GM20431 (cell line): ENCODE measurements at regions not wholly inside any gene's neighbourhood (a gene's known extent, or its start where the extent isn't known, plus 50 kb on each side); places are given as distances from the start of the nearest gene placed in this dataset.

Experiments
- in situ Hi-C: fragments of 300-500 bp; cut with MseI, MboI; formaldehyde crosslinking; loops from one replicate; pipeline ENCODE4 v1.15.0; 2020; ENCODE audit warnings: low sequenced_read_pairs; ENCODE audit not compliant: unreplicated experiment

DNA sequence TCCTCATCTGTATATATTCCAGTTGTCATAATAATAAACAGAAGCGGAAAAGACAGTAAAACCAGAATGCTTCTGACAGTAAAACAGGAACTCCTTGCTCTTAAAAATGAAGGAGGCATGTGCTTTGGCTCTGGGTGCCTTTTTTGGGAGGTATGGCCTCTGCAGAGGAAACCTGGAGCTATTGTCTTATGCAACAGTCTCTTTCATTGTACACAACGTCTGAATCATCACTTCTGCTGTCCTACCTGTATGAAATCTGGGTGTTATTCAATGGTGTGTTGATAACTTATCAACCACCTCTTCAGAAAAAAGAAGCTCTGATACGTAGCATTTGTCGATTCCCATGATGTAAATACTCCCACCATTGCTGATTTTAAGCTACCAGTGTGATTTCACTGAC, 64.8 kb downstream of the CDCA7 start:
- in situ Hi-C loops, result loop anchor here (25.0 kb wide), 1 partner anchor 918 kb away; the partner anchor contains the start of gene SP9

DNA sequence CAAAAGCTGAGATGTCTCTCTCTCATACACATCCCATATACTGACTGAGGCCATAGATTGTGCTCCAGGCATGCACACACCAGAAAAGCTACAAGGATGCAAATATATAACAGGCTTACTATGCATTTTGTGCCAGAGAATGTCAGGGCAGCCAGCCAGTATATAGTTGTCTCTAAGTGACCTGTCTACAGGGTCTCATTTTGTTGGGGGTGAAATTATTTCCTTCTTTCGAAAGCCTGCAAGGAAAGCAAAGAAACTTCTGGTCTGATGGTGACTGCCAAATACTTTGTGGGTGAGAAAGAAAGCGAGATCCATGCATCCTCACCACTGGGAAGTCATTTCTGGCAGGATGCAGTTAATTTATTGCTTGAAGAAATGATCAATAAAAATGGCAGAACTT, 70.2 kb downstream of the CDCA7 start:
- in situ Hi-C loops, result loop anchor here (25.0 kb wide), 1 partner anchor 912 kb away; the partner anchor contains the start of gene SP9

DNA sequence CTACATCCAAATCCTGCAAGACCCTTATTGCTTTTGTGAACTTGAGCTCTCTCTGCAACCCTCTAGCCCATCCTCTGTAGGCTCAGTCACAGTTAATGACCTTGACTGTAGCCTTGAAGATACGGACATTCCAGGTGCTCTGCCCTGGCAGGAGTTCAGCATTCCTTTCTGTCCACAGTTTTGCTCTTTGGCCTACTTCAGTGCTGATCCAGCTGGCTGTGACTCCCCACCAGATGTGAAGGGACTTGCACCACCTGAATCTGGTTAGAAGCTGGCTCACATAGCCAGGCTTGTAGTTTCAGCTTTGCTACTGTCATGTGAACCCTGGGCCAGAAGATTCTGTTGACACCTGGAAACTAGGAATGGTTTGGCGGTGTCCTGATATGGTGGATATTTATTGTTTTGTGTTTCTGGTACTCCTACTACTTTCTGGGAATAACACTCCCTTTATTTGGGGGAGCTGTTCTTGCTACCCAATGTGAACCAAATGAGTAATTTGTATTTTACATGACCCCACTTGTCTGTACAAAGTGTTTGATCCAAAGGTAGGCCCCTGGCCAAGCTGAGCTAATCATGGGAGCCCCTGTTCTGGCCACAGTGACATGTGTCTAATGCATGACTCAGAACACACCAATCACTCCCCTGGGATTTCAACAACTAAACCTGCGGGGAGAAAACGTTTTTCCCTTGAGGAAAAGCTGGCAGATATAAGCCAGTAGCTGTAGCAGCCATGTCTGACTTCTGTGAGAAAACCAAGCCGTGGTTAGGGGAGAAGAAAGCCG, 73.4 kb downstream of the CDCA7 start:
- in situ Hi-C loops, result no loop called here

DNA sequence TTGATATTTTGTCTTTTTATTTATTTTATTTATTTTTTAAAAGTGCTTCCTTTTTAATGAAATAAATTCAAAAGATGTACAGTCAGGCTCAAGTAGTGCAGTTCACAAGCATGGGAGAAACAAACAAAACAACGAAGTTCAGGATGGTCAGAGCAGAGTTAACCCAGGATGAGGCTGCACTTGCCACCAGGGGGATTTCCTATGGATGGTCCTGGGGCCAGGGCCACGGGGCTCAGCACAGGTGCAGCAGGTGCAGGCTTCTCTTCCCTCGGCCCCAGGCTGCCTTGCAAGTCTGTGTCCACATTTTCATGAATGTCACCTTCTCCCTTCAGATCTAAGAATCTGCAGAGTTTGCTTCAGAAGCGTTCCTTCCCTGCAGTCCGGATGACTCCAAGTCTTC, 76.5 kb downstream of the CDCA7 start:
- in situ Hi-C loops, result no loop called here

DNA sequence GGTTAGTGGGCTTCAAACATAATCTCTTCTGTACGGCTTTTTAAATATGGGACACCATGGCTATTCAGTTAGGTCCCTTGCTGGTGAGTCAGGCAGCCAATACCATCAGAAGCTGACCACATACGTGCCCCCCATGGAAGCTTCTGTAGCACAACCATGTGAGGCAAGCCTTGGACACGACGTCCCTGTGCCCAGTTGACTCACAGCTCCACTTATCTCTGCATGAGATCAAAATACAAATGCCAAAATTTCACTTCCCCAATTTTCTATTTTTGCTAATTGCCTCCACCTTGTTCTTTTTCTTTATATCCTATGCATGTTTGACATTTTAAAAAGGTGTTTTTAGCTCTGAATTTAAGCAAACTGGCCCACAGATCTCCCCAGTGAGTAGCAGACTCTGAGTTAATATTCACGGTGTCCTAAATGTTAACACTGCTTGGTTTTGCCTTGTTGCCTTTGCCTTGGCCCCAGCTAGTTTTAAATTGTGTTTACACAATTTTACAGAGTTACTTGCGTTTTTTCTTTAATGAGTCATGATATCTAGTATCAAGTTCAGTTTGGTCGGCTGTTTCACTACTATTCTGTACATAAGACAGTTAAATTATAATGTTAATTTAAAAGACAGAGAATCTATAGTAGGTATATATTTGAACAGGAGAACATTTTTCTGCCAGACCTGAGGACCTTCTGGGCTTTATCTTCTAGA, 77.5 kb downstream of the CDCA7 start:
- in situ Hi-C loops, result no loop called here

DNA sequence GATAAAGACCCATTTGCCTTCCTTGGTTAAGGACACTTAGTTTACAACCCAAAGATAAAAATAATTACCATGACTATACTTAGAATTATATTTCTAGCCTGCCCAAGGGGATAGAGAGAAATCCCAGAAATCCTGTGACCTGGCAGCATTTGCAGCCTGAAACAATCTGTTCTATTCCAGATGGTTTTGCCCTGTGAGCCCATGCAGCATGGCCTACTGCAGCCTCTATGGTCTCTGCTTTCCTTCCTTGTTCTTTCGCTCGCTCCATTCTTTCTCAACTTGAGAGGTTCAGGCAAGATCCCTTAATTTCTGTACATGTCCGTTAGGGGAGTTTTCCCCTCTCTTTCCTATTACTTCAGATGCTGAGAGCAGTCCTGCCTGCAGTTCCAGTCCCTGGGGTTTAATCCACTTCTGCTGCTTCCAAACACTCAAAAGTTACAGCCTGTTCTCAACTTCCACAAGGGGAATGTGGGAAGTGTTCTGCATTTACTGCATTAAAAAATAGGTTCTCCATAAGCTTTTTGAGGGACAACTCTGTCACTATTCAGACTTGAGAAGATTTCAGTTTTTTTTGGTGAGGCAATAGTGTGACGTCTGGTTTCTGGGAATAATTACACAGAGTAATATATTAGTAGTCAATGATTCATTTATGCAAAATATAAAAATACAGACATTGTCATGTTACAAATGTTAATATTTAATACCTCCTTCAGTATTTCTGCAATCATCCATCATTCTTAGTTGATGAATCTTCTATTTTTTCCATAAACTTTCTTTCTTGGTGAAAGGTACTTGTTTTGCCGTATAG, 80.3 kb downstream of the CDCA7 start:
- in situ Hi-C loops, result no loop called here

DNA sequence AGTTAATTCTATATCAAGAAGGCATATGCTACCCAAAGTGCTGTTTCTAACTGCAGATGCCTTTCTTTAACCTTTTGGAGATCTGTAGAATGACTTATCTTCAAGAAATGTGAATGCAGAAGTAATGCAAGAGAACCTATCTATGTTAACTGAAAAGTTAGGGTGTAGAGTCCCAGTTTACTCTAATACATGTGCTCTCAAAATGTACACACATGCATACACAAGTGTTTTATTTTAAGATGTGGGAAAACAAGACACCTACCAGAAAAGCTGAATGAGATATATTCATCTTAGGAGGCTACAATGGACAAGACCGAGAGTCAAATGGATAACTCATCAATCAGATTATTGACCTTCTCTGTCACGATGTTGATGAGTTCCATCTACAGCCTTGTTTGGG, 80.9 kb downstream of the CDCA7 start:
- in situ Hi-C loops, result no loop called here

DNA sequence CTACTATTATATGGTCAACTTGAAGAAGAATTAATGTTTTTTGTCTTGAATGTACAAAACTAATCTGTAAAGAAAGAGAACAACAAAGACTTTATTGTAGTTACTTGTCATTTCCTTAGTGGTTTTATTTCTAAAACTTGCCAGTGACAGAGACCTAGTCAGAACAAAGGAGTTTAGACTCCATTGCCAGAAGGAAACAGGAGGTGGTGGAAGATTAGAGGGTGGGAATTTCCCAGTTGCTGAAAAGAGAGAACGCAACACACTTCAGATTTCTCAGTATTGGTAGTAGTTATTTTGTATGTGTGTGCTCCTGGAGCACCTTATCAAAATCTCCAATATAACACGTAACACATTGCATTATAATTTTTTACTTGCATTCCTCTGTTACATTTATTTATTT, 81.4 kb downstream of the CDCA7 start:
- in situ Hi-C loops, result no loop called here

DNA sequence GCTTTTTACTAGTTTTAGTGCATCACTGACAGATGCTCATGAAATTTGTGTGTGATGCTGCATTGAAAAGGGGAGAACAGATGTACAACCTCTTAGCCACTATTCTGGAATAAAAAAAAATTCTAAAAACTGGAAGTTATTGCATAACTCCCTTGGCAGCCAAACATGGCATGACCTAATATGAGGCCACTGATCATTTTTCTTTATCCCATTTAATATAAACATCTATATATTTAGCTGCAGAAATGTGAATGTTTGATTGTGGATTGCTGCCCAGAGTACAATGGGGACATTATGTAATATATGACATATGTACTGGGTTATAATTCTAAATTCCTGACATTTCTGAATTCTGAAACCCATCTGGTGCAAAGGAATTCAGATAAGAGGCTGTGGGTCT, 86.5 kb downstream of the CDCA7 start:
- in situ Hi-C loops, result no loop called here

DNA sequence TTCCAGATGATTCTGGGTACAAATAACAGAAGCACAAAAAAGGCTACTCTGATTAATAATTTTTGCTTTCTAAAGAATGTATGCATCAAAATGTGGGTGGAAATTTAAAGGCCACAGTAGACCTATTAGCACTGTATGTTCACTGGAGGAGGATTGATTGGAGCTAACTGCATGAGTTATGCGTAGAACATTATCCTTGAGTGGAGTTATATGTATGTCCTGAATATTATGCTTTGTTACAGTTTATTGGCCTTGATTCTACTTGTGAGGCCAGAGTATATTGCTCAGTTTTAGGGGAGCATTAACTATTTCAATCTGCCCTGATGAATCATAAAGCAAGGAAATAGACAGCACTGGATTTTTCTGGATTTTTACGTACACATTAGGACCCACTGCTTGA, 87.9 kb downstream of the CDCA7 start:
- in situ Hi-C loops, result no loop called here

DNA sequence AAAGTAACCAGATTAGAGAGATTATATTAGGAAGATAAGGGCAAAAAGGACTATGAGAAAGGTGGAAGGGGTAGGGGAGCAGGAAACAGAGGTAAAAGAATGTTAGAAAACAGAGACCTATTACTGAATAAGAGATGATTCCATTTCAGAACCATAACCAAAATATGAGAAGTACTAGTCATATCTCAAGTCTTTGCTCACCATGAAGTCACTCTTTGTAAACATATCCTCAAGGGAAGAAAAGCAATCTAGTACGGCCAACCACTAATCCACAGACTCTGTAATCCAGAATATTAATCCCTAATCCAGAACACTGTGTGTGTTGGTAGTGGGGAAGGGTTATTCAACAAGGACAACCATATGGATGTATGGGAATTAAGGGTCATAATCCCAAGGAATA, 92.0 kb downstream of the CDCA7 start:
- in situ Hi-C loops, result no loop called here

DNA sequence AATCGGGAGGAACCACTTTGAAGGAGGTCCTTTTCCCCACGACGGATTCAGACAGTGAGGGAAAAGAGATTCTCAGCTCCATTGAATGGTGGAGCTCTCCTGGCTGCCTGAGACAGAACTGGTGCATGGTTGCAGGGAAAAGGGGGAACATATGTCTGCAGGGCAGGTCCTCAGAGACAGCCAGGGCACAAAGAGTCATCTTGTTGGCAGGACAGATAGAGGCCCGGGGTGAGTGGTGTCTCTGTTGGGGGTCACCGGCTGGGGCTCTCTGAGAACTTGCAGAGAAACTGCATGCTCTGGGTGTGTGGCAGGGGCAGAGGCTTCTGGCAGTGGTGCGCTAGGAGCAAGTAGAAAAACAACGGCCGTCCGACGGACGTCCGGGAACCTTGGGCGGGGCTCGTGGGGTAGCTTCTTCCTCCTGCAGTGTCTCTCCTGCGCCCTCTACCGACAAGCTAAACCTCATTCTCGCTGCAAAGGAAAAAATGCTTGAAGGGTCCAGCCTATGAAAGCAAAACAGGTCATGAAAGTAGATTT, 94.3 kb downstream of the CDCA7 start:
- in situ Hi-C loops, result no loop called here

DNA sequence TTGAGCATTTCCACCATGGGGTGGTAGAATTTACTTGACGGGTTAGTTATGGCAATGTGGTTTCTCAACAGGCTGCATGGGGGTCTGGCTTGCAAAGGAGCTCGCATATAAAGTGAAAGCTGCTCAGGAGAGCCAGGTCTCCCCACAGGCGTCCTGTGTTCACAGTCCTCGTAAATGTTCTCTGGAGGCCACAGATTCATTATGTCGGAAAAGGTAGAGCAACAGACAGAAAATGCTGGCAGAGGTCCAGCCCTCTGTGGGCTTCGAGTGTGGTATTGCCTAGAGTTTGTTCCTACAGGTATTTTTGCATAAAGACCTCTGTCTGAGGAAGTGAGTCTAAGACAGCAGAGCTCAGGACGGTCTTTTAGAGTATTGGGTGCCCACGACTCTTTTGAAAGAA, 96.4 kb downstream of the CDCA7 start:
- in situ Hi-C loops, result no loop called here

DNA sequence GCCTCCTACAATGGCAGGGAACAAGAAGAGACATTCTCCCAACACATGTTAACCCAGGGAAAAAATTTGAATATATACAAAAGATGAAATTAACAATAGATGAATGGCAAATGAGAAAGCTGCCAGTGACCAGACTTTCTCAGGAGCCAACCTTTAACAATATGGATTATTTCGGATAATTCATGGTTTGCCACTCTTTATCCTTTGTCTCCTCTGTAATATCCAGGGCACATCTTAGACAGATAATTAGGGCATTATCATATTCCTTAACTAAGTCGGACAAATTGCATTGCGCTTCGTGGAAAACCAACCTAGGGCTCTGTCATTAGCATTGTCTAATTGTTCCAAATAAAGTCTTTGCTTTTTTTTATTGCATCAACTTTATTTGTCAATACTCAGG, 97.3 kb downstream of the CDCA7 start:
- in situ Hi-C loops, result no loop called here

DNA sequence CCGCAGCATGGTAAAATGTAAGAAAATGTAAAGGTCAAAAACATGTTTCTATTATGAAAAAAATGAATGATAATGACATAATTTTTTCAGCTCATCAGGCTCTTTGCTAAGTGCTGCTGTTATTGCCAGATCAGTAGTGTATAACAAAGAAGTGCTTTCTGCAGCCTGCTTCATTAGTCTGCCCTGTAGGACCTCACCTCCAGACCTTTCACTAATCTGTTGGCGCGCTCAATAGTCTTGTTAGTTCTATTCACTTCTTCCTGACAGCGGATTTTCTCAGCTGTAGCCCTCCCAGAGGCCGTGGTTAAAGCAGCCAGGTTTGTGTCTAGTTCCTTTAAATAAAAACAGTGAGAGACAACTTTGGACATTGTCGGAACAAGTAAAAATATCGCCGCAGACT, 97.7 kb downstream of the CDCA7 start:
- in situ Hi-C loops, result no loop called here

DNA sequence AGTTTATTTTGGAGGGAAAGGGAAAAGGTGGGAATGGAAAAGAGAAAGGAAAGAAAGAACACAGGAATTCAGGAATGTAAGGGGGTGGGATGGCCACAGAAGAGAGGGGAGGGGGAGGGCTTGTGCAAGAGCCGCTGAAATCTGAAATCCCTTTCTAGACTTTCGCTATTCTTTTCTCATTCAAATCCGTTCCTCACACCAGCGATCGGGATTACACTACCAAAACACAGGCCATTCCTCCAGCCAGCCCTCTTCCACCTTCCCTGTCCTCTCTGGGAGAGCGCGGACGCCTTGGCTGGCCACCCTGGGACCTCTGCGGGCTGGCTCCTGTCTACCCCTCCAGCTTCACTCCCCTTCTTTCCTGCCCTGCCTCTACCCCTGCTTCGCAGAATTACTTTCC, 102.3 kb downstream of the CDCA7 start:
- in situ Hi-C loops, result no loop called here

DNA sequence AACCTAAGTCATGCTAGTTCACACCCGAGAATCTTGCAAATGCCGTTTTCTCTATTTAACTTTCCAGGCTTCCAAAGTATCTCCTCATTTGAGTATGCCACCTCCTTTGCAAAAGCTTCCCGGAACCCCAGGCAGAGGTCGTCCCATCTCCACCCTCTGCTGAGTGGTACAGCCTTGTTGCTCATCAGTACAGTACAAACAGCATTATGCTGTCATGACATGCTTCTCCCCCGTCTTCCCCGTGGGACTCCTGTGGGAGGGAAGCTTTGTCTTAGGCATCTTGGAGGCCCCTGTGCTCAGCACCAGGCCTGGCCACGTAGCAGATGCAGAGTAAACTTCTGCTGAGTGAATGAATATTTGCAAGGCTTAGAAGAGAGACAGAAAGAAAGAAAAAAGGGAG, 102.7 kb downstream of the CDCA7 start:
- in situ Hi-C loops, result no loop called here

DNA sequence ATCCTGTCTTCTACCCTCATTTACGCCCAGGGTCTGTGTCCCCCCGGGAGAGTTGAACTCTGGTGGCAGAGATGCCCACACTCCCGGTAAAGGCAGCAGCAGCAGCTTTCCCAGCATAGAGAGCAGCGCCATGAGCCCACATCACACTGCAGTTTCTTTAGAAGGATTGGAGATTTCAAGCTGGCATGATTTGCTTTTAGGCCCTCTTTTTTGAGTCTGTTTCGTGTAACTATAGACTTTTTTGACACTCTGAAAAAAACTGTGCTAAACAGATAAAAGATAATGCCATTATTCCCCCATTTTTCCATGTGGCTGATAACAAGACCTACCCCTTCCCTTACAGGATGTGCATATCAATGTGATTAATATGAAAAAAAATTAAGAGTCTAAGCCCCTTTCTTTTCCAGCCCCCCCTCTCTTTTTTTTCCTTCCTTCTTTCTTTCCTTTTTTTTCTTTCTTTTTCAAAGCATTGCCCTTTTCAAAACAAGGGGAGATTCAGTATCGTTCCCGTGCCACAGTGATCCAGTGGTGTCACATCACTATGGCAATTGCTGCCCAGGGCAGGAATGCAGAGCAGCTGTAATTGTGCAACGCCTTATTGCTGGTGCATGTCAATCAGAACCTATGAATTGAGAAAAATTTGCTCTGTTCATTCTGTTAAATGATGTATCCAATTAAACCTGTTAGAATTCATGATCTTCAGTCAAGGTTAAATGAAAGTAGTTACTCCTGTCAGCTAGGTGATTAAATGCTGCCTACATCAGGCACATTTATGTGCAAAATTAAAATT, 104.5 kb downstream of the CDCA7 start:
- in situ Hi-C loops, result no loop called here

DNA sequence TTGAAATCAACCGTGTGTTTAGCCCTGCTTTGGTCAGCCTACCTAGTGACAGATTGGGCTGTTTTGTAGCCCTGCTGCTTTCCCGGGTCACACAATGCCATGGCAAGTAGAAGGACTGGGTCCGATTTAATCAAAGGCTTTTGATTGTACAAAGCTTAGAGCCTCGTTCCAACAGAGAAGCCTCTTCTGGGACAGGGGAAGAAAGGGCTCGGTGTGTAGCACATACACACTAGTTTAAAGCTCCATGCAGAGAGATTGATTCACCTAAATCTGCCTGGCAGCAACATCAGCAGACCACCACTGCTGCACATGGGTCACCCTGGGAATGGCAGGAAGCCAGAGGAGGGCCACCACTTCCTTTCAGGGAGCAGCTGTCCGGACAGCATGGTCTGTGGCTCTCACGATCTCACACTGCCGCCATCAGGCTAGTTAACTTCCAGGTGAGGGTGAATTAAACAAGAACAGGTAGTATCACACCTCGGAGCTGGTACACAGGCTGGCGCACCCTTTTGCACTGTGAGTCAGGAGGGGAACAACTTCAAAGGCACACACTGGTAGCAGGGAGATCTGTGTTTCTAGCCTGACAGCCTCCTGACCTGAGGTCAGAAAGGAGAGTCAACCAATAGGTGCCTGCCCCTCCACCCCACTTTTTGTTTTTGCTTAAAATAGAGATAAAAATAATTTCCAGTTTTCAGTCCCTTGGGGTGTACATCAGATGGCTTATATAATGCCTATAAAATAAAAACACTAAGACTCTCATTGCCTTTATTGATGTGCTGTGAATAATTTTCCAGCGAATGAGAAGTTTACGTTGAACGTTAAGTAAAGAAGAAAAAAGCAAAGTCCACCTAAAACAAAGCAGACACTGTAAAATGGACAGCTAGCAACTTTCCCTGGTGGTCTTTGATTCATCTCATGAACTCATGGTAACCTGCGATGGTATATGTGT, 108.5 kb downstream of the CDCA7 start:
- in situ Hi-C loops, result no loop called here
